Stimulated activated effector memory CD8-positive, alpha-beta T cell treated with anti-CD3 and anti-CD28 coated beads, Interleukin-12 subunit alpha, Interleukin-12 subunit beta, amount 100 ng/mL, for 72 hours (primary cell): ENCODE measurements at regions not wholly inside any gene's neighbourhood (a gene's known extent, or its start where the extent isn't known, plus 50 kb on each side); places are given as distances from the start of the nearest gene placed in this dataset.
"Not testable (repeated sequence)": the region's sequence is repeated elsewhere in the genome, so short reads cannot be mapped to it uniquely, and the experiment has no call there.

ENCODE experiments used
- ATAC-seq: fragments of 150-1000 bp; cut with Tn5 transposase; 2 replicates; pipeline ENCODE4 v1.10.0; 2021
- DNase-seq, 2 donors: peaks; one replicate each; pipeline ENCODE4 v3.0.0; 2021 to 2022; ENCODE audit warnings: low spot score in 2 of 2
- H3K27ac Mint-ChIP-seq: one replicate; pipeline ENCODE4 v1.8.0; 2022; ENCODE audit warnings: mild to moderate bottlenecking, mixed read lengths
- H3K36me3 Mint-ChIP-seq: one replicate; pipeline ENCODE4 v1.8.0; 2022; ENCODE audit warnings: mild to moderate bottlenecking, mixed read lengths
- H3K4me1 Mint-ChIP-seq: one replicate; pipeline ENCODE4 v1.8.0; 2022; ENCODE audit warnings: mixed read lengths
- H3K4me3 Mint-ChIP-seq: one replicate; pipeline ENCODE4 v1.8.0; 2022; ENCODE audit warnings: mild to moderate bottlenecking, mixed read lengths
- H3K9me3 Mint-ChIP-seq: one replicate; pipeline ENCODE4 v1.8.0; 2022; ENCODE audit warnings: mixed read lengths

DNA sequence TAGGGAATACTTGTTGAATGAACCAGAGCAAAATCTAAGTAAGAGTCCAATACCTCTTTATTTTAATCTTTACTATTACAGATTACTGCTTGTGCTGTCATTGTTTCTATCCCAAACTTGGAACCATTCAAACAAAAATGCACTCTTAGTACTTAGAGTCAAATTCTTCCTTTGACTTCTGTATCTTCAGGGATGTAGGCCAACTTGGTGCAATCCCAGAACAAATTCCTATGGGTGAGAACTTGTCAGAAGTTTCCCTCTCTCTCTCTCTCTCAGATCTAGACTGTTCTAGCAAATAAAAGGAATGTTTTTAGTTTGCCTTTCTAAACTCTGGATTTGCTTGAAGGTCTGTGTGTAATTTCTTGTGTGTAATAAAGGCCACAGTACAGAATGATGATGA is 329.0 kb upstream of the TMTC4 start:
- no peak for DNase-seq
- no peak overlapping the region for H3K4me3 Mint-ChIP-seq
- H3K36me3 Mint-ChIP-seq: no peaks in the 10 kb centered on the region
- no peak for ATAC-seq
- H3K27ac Mint-ChIP-seq: no peak overlapping the region
- H3K9me3 Mint-ChIP-seq: no peaks in the 10 kb centered on the region
- H3K4me1 Mint-ChIP-seq: no peaks in the 10 kb centered on the region

DNA sequence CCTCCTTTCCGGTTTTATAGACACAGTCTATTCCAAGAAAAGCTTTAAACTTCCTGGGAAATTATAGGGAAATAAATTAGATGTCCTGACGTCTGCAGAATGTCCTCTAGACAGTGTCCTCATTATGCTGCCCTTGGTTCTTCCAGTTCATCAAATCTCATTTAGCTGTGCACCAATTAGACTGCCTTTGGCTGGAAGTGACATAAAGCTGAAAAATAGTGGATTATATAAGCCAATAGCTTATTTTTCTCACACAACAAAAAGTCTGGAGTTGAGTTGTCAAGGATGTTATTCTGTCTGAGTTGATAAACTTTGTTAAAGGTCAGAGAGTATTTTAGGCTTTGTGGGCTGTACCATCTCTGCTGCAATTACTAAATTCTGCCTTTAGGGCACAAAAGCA is 314.8 kb upstream of the TMTC4 start:
- H3K4me3 Mint-ChIP-seq: no peak overlapping the region
- no peak for DNase-seq

DNA sequence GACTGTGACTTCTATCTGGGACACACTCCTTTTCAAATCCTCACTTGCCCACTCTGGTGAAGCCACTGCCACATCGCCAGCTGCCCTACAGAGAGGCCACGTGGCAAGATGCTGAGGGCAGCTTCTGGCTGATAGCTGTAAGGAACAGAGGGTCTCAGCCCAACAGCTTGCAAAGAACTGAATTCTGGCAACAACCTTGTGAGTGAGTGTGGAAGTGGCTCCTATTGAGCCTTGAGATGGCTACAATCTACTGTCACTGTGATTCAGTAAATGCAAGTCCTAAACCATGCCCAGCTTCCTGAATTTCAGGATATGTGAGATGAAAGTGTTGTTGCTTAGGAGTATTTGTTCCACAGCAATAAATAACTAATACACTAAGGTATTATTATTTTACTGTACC is 314.3 kb upstream of the TMTC4 start:
- ATAC-seq (no peak), DNase-seq (no peak)
- H3K4me1 Mint-ChIP-seq: peaks cover 2% of the 10 kb centered on the region
- H3K9me3 Mint-ChIP-seq: peaks cover 2% of the 10 kb centered on the region
- no peak overlapping the region for H3K27ac Mint-ChIP-seq
- H3K36me3 Mint-ChIP-seq: no peaks in the 10 kb centered on the region
- no peak overlapping the region for H3K4me3 Mint-ChIP-seq

More for the DNA sequence above, 314.8 kb upstream of the TMTC4 start:
- Mint-ChIP-seq H3K27ac (no peak overlapping the region), H3K4me1 (peaks cover 6% of the 10 kb centered on the region), H3K36me3 (no peaks in the 10 kb centered on the region), H3K9me3 (peaks cover 5% of the 10 kb centered on the region)
- no peak for ATAC-seq

DNA sequence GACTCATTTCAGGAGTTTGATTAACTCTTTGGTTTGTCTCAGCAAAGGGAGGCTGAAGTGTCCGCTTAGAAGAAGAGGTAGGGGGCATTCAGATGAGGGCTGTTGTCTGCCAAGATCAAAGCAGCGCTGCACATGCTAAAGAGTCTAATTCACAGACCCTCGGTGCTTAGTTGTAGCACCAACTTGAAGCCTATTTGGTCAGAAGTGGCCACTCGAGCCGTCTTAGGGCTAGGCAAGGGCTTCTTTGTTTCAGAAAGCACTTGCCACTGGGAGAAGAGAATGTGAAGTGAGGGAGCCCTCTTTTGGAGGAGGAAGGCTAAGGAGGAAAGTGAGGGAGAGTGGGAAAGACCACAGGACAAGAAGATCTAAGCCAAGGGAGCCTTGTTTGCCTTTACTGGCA is 313.4 kb upstream of the TMTC4 start:
- no peaks in the 10 kb centered on the region for H3K4me1 Mint-ChIP-seq
- ATAC-seq (no peak), DNase-seq (no peak)
- H3K4me3 Mint-ChIP-seq: no peak overlapping the region
- H3K27ac Mint-ChIP-seq: no peak overlapping the region
- no peaks in the 10 kb centered on the region for H3K9me3 Mint-ChIP-seq
- no peaks in the 10 kb centered on the region for H3K36me3 Mint-ChIP-seq

DNA sequence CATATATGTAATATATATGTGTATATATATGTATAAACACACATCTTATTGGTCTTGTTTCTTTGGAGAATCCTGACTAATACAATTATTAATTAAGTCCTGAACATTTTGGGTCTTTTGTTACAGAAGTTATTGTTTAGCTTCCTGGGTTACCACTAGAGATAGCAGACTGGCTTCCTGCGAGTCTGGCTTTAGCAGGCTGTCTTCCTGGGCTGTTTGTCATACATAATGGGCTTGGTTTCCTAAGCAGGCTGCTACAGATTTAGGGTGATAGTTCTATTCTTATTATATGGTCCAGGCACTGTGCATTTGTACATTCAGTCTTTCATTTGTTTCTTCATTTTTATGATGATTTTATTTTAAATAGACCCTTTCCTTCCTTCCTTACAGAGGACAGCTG is 312.0 kb upstream of the TMTC4 start:
- H3K27ac Mint-ChIP-seq: no peak overlapping the region
- no peaks in the 10 kb centered on the region for H3K4me1 Mint-ChIP-seq
- H3K9me3 Mint-ChIP-seq: no peaks in the 10 kb centered on the region
- ATAC-seq: no peak
- no peak for DNase-seq
- H3K4me3 Mint-ChIP-seq: no peak overlapping the region
- H3K36me3 Mint-ChIP-seq: no peaks in the 10 kb centered on the region

DNA sequence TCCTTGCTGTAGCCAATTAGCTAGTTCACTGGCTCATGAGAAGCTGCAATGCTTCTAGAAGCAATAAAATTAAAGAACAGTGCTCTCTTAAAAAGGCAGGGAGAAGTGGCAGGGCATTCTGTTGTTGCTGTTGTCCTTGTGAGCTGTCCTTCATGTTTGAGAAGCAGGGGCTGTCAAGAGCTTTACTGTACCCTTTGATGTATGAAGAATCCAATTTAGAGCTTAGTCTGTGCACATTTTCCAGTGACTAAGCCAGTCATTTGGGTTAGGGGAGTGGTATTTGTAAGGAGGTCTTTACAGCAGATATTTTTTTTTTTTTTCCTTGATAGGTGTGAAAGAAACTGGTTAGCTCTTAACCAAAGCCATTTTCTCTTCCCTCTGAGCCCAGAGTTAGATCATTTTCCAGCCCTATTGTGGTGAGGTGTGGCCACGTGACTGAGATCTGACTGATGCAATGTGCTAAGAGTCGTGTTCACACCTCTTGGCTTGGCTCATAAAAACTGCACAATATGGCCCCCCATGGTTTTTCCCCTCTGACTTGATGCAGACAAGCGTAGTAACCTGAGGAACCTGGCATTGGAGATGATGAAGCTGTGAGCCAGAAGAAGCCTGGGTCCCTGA is 309.6 kb upstream of the TMTC4 start:
- Mint-ChIP-seq H3K27ac (no peak overlapping the region), H3K4me3 (no peak overlapping the region), H3K36me3 (no peaks in the 10 kb centered on the region), H3K9me3 (no peaks in the 10 kb centered on the region), H3K4me1 (no peaks in the 10 kb centered on the region)
- DNase-seq: no peak
- ATAC-seq: no peak

DNA sequence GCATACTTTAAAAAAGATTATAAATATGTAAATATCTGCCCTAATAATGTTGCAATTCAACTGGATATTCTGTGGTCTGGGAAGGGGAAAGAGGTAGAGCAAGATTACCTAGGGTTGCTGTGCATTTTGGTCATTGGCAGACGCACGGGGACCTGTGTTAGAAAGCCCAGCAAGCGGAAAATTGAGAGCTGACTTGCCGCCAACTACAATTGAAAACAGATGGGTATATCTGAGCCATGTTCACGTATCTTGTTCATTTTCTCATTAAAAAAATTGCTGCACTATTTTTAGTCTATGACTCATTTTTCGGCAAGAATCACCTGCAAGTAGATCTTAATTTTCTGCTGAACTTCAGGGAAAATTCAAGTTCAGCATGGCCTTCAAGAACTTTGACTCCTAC is 308.5 kb upstream of the TMTC4 start:
- H3K4me1 Mint-ChIP-seq: no peaks in the 10 kb centered on the region
- no peak overlapping the region for H3K27ac Mint-ChIP-seq
- H3K4me3 Mint-ChIP-seq: no peak overlapping the region
- DNase-seq (no peak), ATAC-seq (no peak)
- no peaks in the 10 kb centered on the region for H3K36me3 Mint-ChIP-seq
- no peaks in the 10 kb centered on the region for H3K9me3 Mint-ChIP-seq

DNA sequence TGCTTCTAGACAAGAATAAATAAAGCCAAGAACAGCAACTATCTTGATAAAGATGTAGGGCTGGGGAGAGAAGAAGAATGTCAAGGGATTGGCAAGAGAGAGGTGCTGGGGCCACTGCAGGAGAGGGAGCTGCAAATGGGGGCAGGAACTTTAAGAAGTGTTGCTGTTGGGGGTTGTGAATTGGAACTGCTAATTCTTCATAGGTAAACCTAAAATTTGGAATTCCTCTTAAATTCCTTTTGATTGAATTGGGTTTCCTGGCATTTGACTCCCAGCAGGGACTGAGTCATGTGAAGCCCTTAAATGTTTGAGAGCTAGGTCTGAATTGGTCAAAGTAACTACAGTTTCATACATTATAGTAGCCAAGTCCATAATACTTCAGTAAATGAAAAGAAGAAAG is 305.6 kb upstream of the TMTC4 start:
- H3K27ac Mint-ChIP-seq: no peak overlapping the region
- H3K36me3 Mint-ChIP-seq: no peaks in the 10 kb centered on the region
- H3K4me1 Mint-ChIP-seq: no peaks in the 10 kb centered on the region
- DNase-seq: no peak
- no peak overlapping the region for H3K4me3 Mint-ChIP-seq
- H3K9me3 Mint-ChIP-seq: no peaks in the 10 kb centered on the region
- ATAC-seq: no peak

DNA sequence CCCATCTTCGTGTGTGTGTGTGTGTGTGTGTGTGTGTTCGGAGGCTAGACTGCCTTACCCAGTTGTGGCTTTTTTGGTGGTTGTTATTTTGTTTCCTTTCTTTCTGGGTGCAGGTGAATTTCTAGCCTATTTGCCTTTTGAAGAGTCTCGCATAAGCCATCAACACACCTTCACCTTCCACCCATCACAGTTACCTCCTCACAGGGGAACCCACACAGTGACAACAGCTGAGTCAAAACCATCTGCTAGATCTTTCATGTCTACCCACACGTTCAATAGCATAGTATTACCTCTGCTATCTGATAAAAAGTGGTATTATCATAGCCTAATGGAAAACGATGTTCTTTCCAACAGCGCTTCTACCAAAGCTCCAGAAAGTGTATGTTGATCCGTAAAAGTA is 303.2 kb upstream of the TMTC4 start:
- Mint-ChIP-seq H3K36me3 (no peaks in the 10 kb centered on the region), H3K4me1 (no peaks in the 10 kb centered on the region), H3K4me3 (no peak overlapping the region)

DNA sequence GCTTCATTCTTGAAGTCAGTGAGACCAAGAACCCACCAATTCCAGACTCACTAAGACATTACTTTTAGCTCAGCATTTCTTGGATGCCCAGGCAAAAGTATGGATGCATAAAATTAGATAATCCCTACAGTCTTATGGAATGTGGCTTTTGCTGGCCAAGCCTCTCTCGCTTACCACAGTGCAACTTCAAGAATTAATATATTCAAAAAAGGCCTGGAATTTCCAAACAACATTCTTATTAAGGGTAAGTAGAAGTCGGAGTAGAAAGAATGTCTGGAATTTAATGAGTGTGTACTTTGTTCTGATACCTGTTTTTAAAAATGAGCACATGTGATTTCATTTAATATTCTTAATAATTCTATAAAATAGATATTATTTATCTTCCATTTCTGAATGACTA is 302.4 kb upstream of the TMTC4 start:
- Mint-ChIP-seq H3K27ac (no peak overlapping the region), H3K9me3 (no peaks in the 10 kb centered on the region), H3K4me3 (no peak overlapping the region), H3K4me1 (no peaks in the 10 kb centered on the region), H3K36me3 (no peaks in the 10 kb centered on the region)
- ATAC-seq: no peak
- no peak for DNase-seq

More for the DNA sequence above, 303.2 kb upstream of the TMTC4 start:
- H3K27ac Mint-ChIP-seq: no peak overlapping the region
- H3K9me3 Mint-ChIP-seq: no peaks in the 10 kb centered on the region
- DNase-seq (no peak), ATAC-seq (no peak)

DNA sequence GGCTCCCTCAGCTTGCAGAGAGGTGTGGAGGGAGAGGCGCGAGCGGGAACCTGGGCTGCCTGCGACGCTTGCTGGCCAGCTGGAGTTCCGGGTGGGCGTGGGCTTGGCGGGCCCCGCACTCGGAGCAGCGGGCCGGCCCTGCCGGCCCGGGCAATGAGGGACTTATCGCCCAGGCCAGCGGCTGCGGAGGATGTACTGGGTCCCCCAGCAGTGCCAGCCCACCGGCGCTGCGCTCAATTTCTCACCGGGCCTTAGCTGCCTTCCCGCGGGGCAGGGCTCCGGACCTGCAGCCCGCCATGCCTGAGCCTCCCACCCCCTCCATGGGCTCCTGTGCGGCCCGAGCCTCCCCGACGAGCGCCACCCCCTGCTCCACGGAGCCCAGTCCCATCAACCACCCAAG is 301.1 kb upstream of the TMTC4 start:
- H3K9me3 Mint-ChIP-seq, ATAC-seq, H3K36me3 Mint-ChIP-seq, H3K4me1 Mint-ChIP-seq, H3K4me3 Mint-ChIP-seq, DNase-seq, H3K27ac Mint-ChIP-seq: not testable (repeated sequence)

DNA sequence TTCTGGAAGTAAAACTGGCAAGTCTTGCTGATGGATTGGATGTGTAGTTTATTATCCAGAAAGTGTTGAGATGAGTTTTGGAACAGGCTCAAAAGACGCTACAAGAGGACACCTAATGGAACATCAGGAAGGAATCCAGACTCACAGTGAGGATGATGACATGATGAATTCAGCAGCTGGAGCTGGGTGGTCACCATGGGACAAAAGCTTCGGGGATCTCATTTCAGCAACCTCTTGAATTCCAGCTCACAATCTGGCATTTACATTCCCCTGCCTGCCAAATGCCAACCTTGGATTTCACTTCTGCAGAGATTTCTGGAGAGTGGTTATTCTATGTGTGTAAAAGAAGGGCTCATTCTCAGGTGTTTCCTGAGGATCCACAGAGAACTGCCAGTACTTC is 288.0 kb upstream of the TMTC4 start:
- peaks cover 7% of the 10 kb centered on the region for H3K9me3 Mint-ChIP-seq
- H3K4me1 Mint-ChIP-seq: no peaks in the 10 kb centered on the region
- ATAC-seq (no peak), DNase-seq (no peak)
- H3K27ac Mint-ChIP-seq: no peak overlapping the region
- no peaks in the 10 kb centered on the region for H3K36me3 Mint-ChIP-seq
- no peak overlapping the region for H3K4me3 Mint-ChIP-seq

DNA sequence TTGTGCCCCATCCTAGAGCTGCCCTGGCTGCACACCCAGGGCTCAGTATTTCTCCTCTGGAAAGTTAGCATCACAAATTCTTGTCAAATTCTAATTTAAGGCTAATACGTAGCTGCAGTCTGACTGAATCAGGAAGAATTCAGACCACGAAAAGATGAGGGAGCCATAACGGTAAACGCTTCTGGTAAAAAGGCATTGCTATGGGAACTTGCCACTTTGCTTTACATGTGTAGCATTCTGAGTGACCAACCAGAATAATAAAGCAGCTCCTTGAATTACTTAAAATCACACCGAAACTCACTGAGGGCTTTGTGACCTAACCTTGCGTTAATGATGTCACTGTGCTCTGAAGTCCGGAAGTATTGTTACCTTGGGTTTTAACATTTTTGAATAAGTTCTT is 286.6 kb upstream of the TMTC4 start:
- Mint-ChIP-seq H3K36me3 (no peaks in the 10 kb centered on the region), H3K9me3 (peaks cover 3% of the 10 kb centered on the region), H3K27ac (no peak overlapping the region), H3K4me3 (no peak overlapping the region), H3K4me1 (no peaks in the 10 kb centered on the region)
- DNase-seq (no peak), ATAC-seq (no peak)

DNA sequence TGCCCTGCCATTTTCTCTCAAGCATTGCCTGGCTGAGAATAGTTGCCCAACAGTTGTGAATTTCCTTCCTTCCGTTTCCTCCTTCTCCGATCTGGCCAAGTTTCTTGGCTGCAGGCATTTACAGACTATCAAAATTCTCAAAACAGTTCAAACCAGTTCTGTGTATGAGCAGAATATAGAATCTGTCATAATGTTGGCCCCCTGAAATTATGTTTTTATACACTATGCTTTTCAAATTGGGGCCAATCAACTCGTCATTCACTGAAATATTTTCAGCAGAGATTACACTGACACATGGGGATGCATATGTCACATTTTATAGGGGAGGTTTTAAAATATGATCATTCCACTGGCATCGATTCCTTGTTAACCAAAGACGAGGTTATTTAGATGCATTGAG is 284.2 kb upstream of the TMTC4 start:
- no peak overlapping the region for H3K27ac Mint-ChIP-seq
- peaks cover 3% of the 10 kb centered on the region for H3K9me3 Mint-ChIP-seq
- H3K4me3 Mint-ChIP-seq: no peak overlapping the region
- ATAC-seq (no peak), DNase-seq (no peak)
- H3K36me3 Mint-ChIP-seq: no peaks in the 10 kb centered on the region
- no peaks in the 10 kb centered on the region for H3K4me1 Mint-ChIP-seq

DNA sequence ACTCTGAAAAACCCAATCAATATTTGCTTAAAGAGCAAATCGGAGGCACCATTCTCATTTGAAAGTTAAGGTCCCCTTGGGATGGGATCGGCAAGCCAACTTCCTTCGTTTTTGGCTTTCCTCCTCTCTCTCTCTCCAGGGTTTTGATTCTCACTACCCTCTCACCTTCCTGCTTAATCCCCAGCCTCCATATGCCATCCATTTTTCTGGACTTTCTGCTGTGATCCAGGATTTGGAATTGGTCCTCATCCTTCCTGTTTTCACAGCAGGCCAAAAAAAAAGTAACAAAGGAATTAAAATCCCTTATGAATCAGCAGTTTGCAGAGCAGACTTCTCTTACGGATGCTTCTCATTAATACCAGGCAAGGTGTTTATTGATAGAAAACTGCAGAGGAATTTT is 283.1 kb upstream of the TMTC4 start:
- ATAC-seq: no peak
- peaks cover 3% of the 10 kb centered on the region for H3K9me3 Mint-ChIP-seq

DNA sequence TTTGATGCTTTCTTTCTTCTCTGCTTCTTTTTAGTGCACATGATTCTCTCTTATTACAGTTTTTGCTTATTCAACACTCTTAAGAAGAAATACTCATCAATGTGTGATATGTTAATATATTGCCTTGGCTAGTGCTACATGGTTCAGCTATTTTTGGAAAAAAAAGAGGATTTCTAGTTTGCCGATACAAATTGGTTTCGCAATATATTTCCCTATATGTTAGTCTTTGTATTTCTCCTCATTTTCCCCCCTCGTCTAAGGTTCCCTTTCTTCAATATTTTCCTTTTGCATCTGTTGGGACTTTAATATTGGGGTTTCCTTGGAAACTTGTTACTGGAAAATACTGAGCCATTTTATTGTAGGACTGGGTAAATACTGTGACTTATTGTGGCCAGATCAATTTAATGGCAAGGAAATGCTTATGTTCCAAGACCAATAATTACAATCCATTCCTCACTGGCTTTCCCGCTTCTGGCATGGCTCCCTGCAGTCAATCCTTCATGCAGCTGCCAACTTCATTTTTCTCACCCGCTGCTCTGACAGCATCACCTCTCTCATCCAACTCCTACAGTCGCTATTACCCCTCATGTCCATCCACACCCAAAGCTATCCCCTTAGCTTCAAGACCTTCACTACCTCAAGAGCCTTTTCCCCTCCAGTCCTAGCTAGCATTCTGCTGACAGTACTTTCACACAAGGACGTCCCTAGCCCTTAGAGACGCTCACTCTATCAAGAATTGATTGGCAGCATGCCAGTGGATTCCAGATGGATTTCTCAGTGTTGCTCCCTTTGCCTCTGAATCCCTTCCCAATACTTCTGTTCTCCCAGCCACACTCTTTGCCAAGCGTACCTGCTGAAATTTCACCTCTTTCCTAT is 280.1 kb upstream of the TMTC4 start:
- Mint-ChIP-seq H3K4me1 (no peaks in the 10 kb centered on the region), H3K27ac (no peak overlapping the region), H3K4me3 (no peak overlapping the region), H3K36me3 (no peaks in the 10 kb centered on the region), H3K9me3 (no peaks in the 10 kb centered on the region)
- ATAC-seq (no peak), DNase-seq (no peak)

More for the DNA sequence above, 283.1 kb upstream of the TMTC4 start:
- Mint-ChIP-seq H3K4me3 (no peak overlapping the region), H3K27ac (no peak overlapping the region), H3K4me1 (no peaks in the 10 kb centered on the region), H3K36me3 (no peaks in the 10 kb centered on the region)
- DNase-seq: no peak
